H9 (cell line): ENCODE measurements at regions not wholly inside any gene's neighbourhood (a gene's known extent, or its start where the extent isn't known, plus 50 kb on each side); places are given as distances from the start of the nearest gene placed in this dataset.

ENCODE experiments used
- DNase-seq: peaks from one replicate; pipeline ENCODE4 v3.0.0-alpha.2; 2017
- H2AFZ ChIP-seq: one replicate; pipeline ENCODE4 v1.6.1; 2013; ENCODE audit warnings: mild to moderate bottlenecking, low read length, control low read depth, moderate library complexity
- H2AK5ac ChIP-seq: 2 replicates; pipeline ENCODE4 v1.6.1; 2013; ENCODE audit warnings: low read length, control low read depth, mixed read lengths; ENCODE audit not compliant: insufficient read length
- H2BK120ac ChIP-seq: one replicate; pipeline ENCODE4 v1.6.1; 2013; ENCODE audit warnings: low read depth, mild to moderate bottlenecking, low read length, control low read depth, inconsistent platforms; ENCODE audit not compliant: poor library complexity, severe bottlenecking
- H2BK12ac ChIP-seq: 2 replicates; pipeline ENCODE4 v1.6.1; 2013; ENCODE audit warnings: low read length, control low read depth, mixed read lengths, low read depth; ENCODE audit not compliant: insufficient read length
- H2BK15ac ChIP-seq: 2 replicates; pipeline ENCODE4 v1.6.1; 2013; ENCODE audit warnings: low read depth, low read length, control low read depth
- H2BK20ac ChIP-seq: one replicate; pipeline ENCODE4 v1.6.1; 2013; ENCODE audit warnings: low read depth, mild to moderate bottlenecking, low read length, control low read depth, inconsistent platforms; ENCODE audit not compliant: poor library complexity, severe bottlenecking
- H2BK5ac ChIP-seq: 2 replicates; pipeline ENCODE4 v1.6.1; 2013; ENCODE audit warnings: low read length, control low read depth, mixed read lengths; ENCODE audit not compliant: insufficient read length
- H3K14ac ChIP-seq: 2 replicates; pipeline ENCODE4 v1.6.1; 2013; ENCODE audit warnings: low read length, control low read depth; ENCODE audit not compliant: insufficient read depth
- H3K18ac ChIP-seq: 2 replicates; pipeline ENCODE4 v1.6.1; 2013; ENCODE audit warnings: low read depth, mild to moderate bottlenecking, mixed read lengths, low read length, control low read depth; ENCODE audit not compliant: insufficient read length
- H3K23ac ChIP-seq: 2 replicates; pipeline ENCODE4 v1.6.1; 2013; ENCODE audit warnings: low read length, control low read depth, mixed read lengths, low read depth; ENCODE audit not compliant: insufficient read length
- H3K23me2 ChIP-seq: 2 replicates; pipeline ENCODE4 v1.6.1; 2013; ENCODE audit warnings: low read depth, mild to moderate bottlenecking, mixed read lengths, low read length, control low read depth; ENCODE audit not compliant: insufficient read length, poor library complexity, severe bottlenecking
- H3K27ac ChIP-seq: 2 replicates; pipeline ENCODE4 v1.5.1; 2013; ENCODE audit warnings: low read length, control low read depth, mixed read lengths, low read depth; ENCODE audit not compliant: insufficient read length
- H3K27me3 ChIP-seq: 2 replicates; pipeline ENCODE4 v1.6.1; 2013; ENCODE audit warnings: low read length, control low read depth, inconsistent platforms; ENCODE audit not compliant: insufficient read depth
- H3K4ac ChIP-seq: 2 replicates; pipeline ENCODE4 v1.6.1; 2013; ENCODE audit warnings: low read depth, mild to moderate bottlenecking, control low read depth, inconsistent platforms, low read length, moderate library complexity
- H3K4me1 ChIP-seq: 2 replicates; pipeline ENCODE4 v1.6.1; 2013; ENCODE audit warnings: low read length, control low read depth, inconsistent platforms; ENCODE audit not compliant: insufficient read depth
- H3K4me2 ChIP-seq: 2 replicates; pipeline ENCODE4 v1.6.1; 2013; ENCODE audit warnings: low read length, control low read depth, mixed read lengths; ENCODE audit not compliant: insufficient read length, insufficient read depth
- H3K56ac ChIP-seq: 2 replicates; pipeline ENCODE4 v1.6.1; 2013; ENCODE audit warnings: low read depth, mild to moderate bottlenecking, mixed read lengths, low read length, control low read depth; ENCODE audit not compliant: insufficient read length
- H3K79me1 ChIP-seq: 2 replicates; pipeline ENCODE4 v1.6.1; 2013; ENCODE audit warnings: low read depth, mild to moderate bottlenecking, moderate library complexity, low read length, control low read depth, inconsistent platforms; ENCODE audit not compliant: insufficient read depth, poor library complexity, severe bottlenecking
- H3K79me2 ChIP-seq: 2 replicates; pipeline ENCODE4 v1.6.1; 2013; ENCODE audit warnings: low read length, control low read depth, inconsistent platforms; ENCODE audit not compliant: insufficient read depth
- H3K9ac ChIP-seq: 2 replicates; pipeline ENCODE4 v1.6.1; 2013; ENCODE audit warnings: low read length, control low read depth, mixed read lengths; ENCODE audit not compliant: insufficient read length; ENCODE audit errors: extremely low read depth
- H3K9me3 ChIP-seq: one replicate; pipeline ENCODE4 v1.6.1; 2013; ENCODE audit warnings: low read depth, low read length, inconsistent platforms; ENCODE audit not compliant: control insufficient read depth
- H3T11ph ChIP-seq: one replicate; pipeline ENCODE4 v1.6.1; 2013; ENCODE audit warnings: mild to moderate bottlenecking, low read length, control low read depth, inconsistent platforms
- H4K20me1 ChIP-seq: one replicate; pipeline ENCODE4 v1.6.1; 2013; ENCODE audit not compliant: control insufficient read depth, insufficient read length, insufficient read depth
- H4K5ac ChIP-seq: 2 replicates; pipeline ENCODE4 v1.6.1; 2013; ENCODE audit warnings: low read depth, mild to moderate bottlenecking, mixed read lengths, low read length, control low read depth; ENCODE audit not compliant: insufficient read length
- H4K8ac ChIP-seq: replicated peaks from 2 replicates; pipeline ENCODE4 v1.6.1; 2013; ENCODE audit warnings: low read length, control low read depth, mixed read lengths, low read depth; ENCODE audit not compliant: insufficient read length
- H4K91ac ChIP-seq: 2 replicates; pipeline ENCODE4 v1.6.1; 2013; ENCODE audit warnings: low read depth, mild to moderate bottlenecking, moderate library complexity, mixed read lengths, low read length, control low read depth; ENCODE audit not compliant: insufficient read length
- H3K27ac Mint-ChIP-seq, 3 experiments: 2 replicates in 2 of 3; 3 replicates in 1 of 3; pipeline ENCODE4 v1.8.0; 2020 to 2021; ENCODE audit warnings: mixed read lengths in 3 of 3, mild to moderate bottlenecking in 1 of 3, moderate library complexity in 1 of 3
- H3K27me3 Mint-ChIP-seq: 2 replicates; pipeline ENCODE4 v1.8.0; 2021; ENCODE audit warnings: low read depth, mild to moderate bottlenecking, moderate library complexity, mixed read lengths
- H3K36me3 Mint-ChIP-seq, 3 experiments: 2 replicates in 2 of 3; 3 replicates in 1 of 3; pipeline ENCODE4 v1.8.0; 2020 to 2021; ENCODE audit warnings: low read depth in 3 of 3, mixed read lengths in 3 of 3; ENCODE audit not compliant: insufficient read depth in 1 of 3
- H3K4me1 Mint-ChIP-seq, 2 experiments: 2 replicates each; pipeline ENCODE4 v1.8.0; 2020; ENCODE audit warnings: mixed read lengths in 2 of 2
- H3K4me3 Mint-ChIP-seq, 2 experiments: 2 replicates in 1 of 2; 3 replicates in 1 of 2; pipeline ENCODE4 v1.8.0; 2020 to 2021; ENCODE audit warnings: mild to moderate bottlenecking in 2 of 2, mixed read lengths in 2 of 2, moderate library complexity in 1 of 2
- H3K9me3 Mint-ChIP-seq, 2 experiments: 2 replicates in 1 of 2; 3 replicates in 1 of 2; pipeline ENCODE4 v1.8.0; 2020; ENCODE audit warnings: mild to moderate bottlenecking in 2 of 2, mixed read lengths in 2 of 2, moderate library complexity in 1 of 2
- CTCF ChIP-seq: fragments of 200-600 bp; sonication (generic); conservative IDR thresholded peaks from 3 replicates; pipeline ENCODE4 v1.8.0; 2021; ENCODE audit warnings: antibody characterized with exemption, mild to moderate bottlenecking
- WGBS: extraction: QIAGEN DNeasy Blood & Tissue Kit; methylation state at CpG from one replicate; pipeline ENCODE4 v1.1.7; 2013; ENCODE audit warnings: missing lambda C conversion rate, low lambda C conversion rate, mixed read lengths; ENCODE audit not compliant: insufficient read length; ENCODE audit errors: extremely low coverage; 5-methylcytosine and 5-hydroxymethylcytosine counted together

DNA sequence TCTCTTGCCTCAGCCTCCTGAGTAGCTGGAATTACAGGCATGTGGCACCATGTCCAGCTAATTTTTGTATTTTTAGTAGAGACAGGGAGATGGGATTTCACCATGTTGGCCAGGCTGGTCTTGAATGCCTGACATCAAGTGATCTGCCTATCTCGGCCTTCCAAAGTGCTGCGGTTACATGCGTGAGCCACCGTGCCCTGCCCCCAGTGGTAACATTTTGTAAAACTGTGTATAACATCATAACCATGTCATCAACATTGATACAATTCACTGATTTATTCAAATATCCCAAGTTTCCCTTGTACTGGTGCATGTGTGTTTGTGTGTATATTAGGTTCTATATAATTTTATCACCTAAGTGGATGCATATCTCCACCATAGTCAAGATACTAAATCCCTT is 70.0 kb downstream of the PDCL3 start:
- Histone ChIP-seq H2AFZ (no peak overlapping the region), H3K4me2 (no peak overlapping the region), H2BK12ac (no peak overlapping the region), H3K56ac (no peak overlapping the region), H3K23ac (no peak overlapping the region), H3K4ac (no peak overlapping the region), H3K27me3 (no peaks in the 10 kb centered on the region), H2BK15ac (no peak overlapping the region), H3K79me1 (no peaks in the 10 kb centered on the region), H3K4me1 (no peaks in the 10 kb centered on the region), H2BK120ac (no peak overlapping the region), H2BK20ac (no peak overlapping the region), H4K91ac (no peak overlapping the region), H3K14ac (no peak overlapping the region), H4K20me1 (no peaks in the 10 kb centered on the region), H4K5ac (no peak overlapping the region), H4K8ac (no peak overlapping the region), H2AK5ac (no peak overlapping the region), H3K27ac (no peak overlapping the region), H3K23me2 (no peaks in the 10 kb centered on the region), H3K18ac (no peak overlapping the region), H3K9ac (no peak overlapping the region), H2BK5ac (no peak overlapping the region), H3K9me3 (no peaks in the 10 kb centered on the region), H3T11ph (no peak overlapping the region), H3K79me2 (no peaks in the 10 kb centered on the region)
- no CpG with 5 or more reads among the region's 4 CpGs for WGBS
- Mint-ChIP-seq H3K4me1 (peaks cover 6 to 10% of the 10 kb centered on the region in 2 experiments; a peak in 3 of 4 replicates), H3K4me3 (no peak overlapping the region), H3K9me3 (no peaks in the 10 kb centered on the region; a peak in 1 of 5 replicates), H3K36me3 (no peaks in the 10 kb centered on the region; a peak in 1 of 7 replicates), H3K27me3 (peaks cover 2% of the 10 kb centered on the region), H3K27ac (no peak overlapping the region)
- DNase-seq = no peak
- peak; percentile 32; the same call in 1 of the 3 replicates for TF ChIP-seq CTCF
